Peyer's patch (tissue), 4 donors: ENCODE measurements at regions not wholly inside any gene's neighbourhood (a gene's known extent, or its start where the extent isn't known, plus 50 kb on each side); places are given as distances from the start of the nearest gene placed in this dataset.

Experiments used
- DNase-seq, 3 donors: peaks; one replicate each; pipeline ENCODE4 v3.0.0-alpha.2; 2017 to 2019
- H3K27ac ChIP-seq, 4 donors: fragments of 200-600 bp; sonication (generic); one replicate each; pipeline ENCODE4 v1.5.1; 2016 to 2019
- H3K27me3 ChIP-seq, 2 donors: fragments of 200-600 bp; sonication (generic); one replicate each; pipeline ENCODE4 v1.5.1; 2019
- H3K36me3 ChIP-seq, 3 donors: fragments of 200-600 bp; sonication (generic); one replicate each; pipeline ENCODE4 v1.5.1; 2016 to 2019
- H3K4me1 ChIP-seq, 4 donors: fragments of 200-600 bp; sonication (generic); one replicate each; pipeline ENCODE4 v1.5.1; 2016 to 2019
- H3K4me3 ChIP-seq, 4 donors: fragments of 200-600 bp; sonication (generic); 1 replicate in 3 of 4; 2 replicates in 1 of 4; pipeline ENCODE4 v1.5.1; 2016 to 2019; ENCODE audit warnings: mild to moderate bottlenecking in 1 of 4
- H3K9me3 ChIP-seq, 4 donors: fragments of 200-600 bp; sonication (generic); one replicate each; pipeline ENCODE4 v1.5.1; 2016 to 2019; ENCODE audit warnings: mild to moderate bottlenecking in 1 of 4
- CTCF ChIP-seq, 6 experiments: fragments of 450-650 bp in 4 of 6; fragments of 200-600 bp in 2 of 6; sonication (generic) in 1 of 6; IDR thresholded peaks; one replicate each; pipeline ENCODE4 v1.5.1; 2017 to 2019; ENCODE audit warnings: antibody characterized with exemption in 6 of 6, mild to moderate bottlenecking in 3 of 6, moderate library complexity in 1 of 6
- POLR2A ChIP-seq, 2 donors: fragments of 450-650 bp; IDR thresholded peaks; one replicate each; pipeline ENCODE4 v1.5.1; 2017; ENCODE audit warnings: antibody characterized with exemption in 2 of 2, mild to moderate bottlenecking in 2 of 2, moderate library complexity in 2 of 2

- Histone ChIP-seq H3K36me3 (no peaks in the 10 kb centered on the region), H3K27me3 (no peaks in the 10 kb centered on the region), H3K27ac (no peak overlapping the region), H3K9me3 (no peaks in the 10 kb centered on the region), H3K4me1 (no peaks in the 10 kb centered on the region), H3K4me3 (no peak overlapping the region)
- TF ChIP-seq POLR2A (IDR thresholded peaks at IDR 0.05) (no peak), CTCF (IDR thresholded peaks at IDR 0.05) (no peak)
- DNase-seq, result no peak
Measured at GRCh38 chr11:104588970-104589369, 309.3 kb downstream of the CASP12 start.

- H3K9me3 ChIP-seq, result no peaks in the 10 kb centered on the region
- DNase-seq, result no peak
- no peaks in the 10 kb centered on the region for H3K4me1 ChIP-seq
- TF ChIP-seq POLR2A (IDR thresholded peaks at IDR 0.05) (no peak), CTCF (IDR thresholded peaks at IDR 0.05) (no peak)
- no peaks in the 10 kb centered on the region for H3K36me3 ChIP-seq
- H3K27me3 ChIP-seq, result no peaks in the 10 kb centered on the region
- no peak overlapping the region for H3K4me3 ChIP-seq
- H3K27ac ChIP-seq, result no peak overlapping the region
Measured at GRCh38 chr11:104588446-104588845, 309.8 kb downstream of the CASP12 start.

- Histone ChIP-seq H3K27me3 (no peaks in the 10 kb centered on the region), H3K36me3 (no peaks in the 10 kb centered on the region), H3K4me1 (no peaks in the 10 kb centered on the region), H3K4me3 (no peak overlapping the region), H3K9me3 (no peaks in the 10 kb centered on the region), H3K27ac (no peak overlapping the region)
- no peak for TF ChIP-seq CTCF (IDR thresholded peaks at IDR 0.05)
- no peak for TF ChIP-seq POLR2A (IDR thresholded peaks at IDR 0.05)
- no peak for DNase-seq
Measured at GRCh38 chr11:104584823-104585222, 313.4 kb downstream of the CASP12 start.

GRCh38 chr11:104583857-104584256 lies 314.4 kb downstream of the CASP12 start:
- TF ChIP-seq CTCF (IDR thresholded peaks at IDR 0.05) (no peak), POLR2A (IDR thresholded peaks at IDR 0.05) (no peak)
- no peaks in the 10 kb centered on the region for H3K27me3 ChIP-seq
- no peaks in the 10 kb centered on the region for H3K4me1 ChIP-seq

GRCh38 chr11:104582431-104582830 lies 315.8 kb downstream of the CASP12 start:
- Histone ChIP-seq H3K27me3 (no peaks in the 10 kb centered on the region), H3K4me1 (no peaks in the 10 kb centered on the region), H3K9me3 (no peaks in the 10 kb centered on the region), H3K27ac (no peak overlapping the region), H3K36me3 (no peaks in the 10 kb centered on the region), H3K4me3 (no peak overlapping the region)
- DNase-seq, result no peak
- TF ChIP-seq CTCF (IDR thresholded peaks at IDR 0.05), result no peak
- TF ChIP-seq POLR2A (IDR thresholded peaks at IDR 0.05), result no peak

More at GRCh38 chr11:104583857-104584256, 314.4 kb downstream of the CASP12 start:
- no peak overlapping the region for H3K27ac ChIP-seq
- H3K9me3 ChIP-seq, result no peaks in the 10 kb centered on the region
- no peak overlapping the region for H3K4me3 ChIP-seq
- no peaks in the 10 kb centered on the region for H3K36me3 ChIP-seq
- DNase-seq, result no peak
